Left kidney (tissue), 1 donor: ENCODE measurements at regions not wholly inside any gene's neighbourhood (a gene's known extent, or its start where the extent isn't known, plus 50 kb on each side); places are given as distances from the start of the nearest gene placed in this dataset.
A peak's percentile ranks its signal among the peaks of the same experiment; 100 is the strongest.
"Not testable (repeated sequence)": the region's sequence is repeated elsewhere in the genome, so short reads cannot be mapped to it uniquely, and the experiment has no call there.

ENCODE experiments used
- DNase-seq: peaks from one replicate; pipeline ENCODE4 v3.0.0-alpha.2; 2013

DNA sequence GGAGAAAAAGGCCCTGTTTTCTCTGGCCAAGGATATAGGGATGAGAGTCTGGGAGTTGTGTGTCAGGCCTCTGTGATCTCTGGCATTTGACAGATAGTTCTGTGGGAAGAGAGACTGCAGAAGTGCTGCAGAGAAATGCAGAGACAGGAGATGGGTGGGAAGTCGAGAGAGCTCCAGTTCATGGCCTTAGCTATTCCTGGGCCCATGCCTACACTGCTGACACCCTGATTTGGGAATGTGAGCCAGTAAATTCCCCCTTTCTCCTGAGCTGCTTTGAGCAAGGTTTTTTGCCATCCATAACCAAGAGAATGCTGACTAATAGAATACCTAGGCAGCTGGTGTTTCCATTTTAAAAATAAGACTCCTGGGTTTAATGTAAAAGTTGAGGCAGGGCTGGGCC, 59.3 kb downstream of the EBLN2 start:
- DNase-seq: no peak

DNA sequence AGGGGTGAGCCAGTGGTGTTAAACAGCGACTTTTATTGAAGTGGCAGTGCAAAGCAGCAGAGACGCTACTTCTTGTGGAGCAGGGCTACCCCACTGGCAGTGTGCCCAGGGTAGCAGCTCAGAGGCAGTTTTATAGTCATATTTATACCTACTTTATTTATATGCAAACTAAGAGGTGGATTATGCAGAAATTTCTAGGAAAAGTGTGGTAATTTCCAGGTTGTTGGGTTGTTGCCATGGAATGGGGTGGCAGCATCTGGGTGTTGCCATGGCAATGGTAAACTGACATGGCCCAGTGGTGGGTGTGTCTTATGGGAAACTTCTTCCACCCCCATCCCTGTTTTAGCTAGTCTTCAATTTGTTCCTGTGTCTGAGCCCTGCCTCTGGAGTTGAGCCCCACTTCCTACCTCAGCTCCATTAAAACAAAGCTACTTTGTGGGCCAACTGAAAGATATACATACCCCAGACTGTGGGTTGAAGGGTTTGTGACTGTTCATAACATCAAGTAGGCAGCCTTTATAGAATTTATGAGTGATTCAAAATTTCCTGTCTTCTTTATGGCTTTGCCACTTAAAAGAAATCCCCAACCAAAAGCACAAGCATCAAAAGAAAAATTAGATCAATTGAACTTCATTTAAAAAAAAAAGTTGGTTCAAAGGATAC, 60.3 kb downstream of the EBLN2 start:
- DNase-seq: no peak

DNA sequence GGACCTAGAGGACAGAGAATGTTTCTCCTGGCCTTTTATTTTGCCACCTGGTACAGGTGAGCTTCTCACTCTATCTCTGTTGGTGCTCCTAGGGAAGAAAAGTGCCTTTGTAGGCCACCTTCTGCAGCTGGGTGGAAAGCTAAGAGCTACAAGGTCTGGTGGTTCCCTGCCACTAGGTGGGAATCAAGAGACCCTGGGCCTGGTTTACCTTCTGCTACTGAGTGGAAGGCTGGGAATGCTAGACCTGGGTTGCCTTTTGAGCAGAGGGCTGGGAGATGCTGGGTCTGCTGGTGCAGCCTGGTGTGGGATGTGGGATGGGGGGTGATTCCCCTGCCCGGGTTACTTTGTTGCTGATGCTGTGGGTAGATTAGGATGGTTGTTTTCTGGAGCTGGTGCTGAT, 72.6 kb downstream of the EBLN2 start:
- DNase-seq: no peak

DNA sequence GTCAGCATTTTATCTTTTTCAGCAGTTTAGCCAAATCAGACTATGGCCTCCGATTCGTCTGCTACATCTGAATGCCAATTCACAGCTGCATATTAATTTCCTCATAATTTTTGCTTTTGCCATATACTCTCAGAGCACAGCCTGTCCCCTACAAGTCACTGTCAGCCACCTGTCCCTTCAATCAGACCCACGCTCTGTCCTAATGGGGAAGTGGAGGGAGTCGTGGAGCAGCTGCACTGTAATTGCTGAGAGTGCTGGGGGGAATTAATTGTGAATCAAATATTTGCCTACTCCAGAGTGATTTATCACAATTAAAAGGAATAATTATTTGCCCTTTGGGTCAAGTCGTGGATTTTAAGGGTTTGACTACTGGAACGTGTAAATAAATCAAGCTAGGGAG, 75.5 kb downstream of the EBLN2 start:
- no peak for DNase-seq

DNA sequence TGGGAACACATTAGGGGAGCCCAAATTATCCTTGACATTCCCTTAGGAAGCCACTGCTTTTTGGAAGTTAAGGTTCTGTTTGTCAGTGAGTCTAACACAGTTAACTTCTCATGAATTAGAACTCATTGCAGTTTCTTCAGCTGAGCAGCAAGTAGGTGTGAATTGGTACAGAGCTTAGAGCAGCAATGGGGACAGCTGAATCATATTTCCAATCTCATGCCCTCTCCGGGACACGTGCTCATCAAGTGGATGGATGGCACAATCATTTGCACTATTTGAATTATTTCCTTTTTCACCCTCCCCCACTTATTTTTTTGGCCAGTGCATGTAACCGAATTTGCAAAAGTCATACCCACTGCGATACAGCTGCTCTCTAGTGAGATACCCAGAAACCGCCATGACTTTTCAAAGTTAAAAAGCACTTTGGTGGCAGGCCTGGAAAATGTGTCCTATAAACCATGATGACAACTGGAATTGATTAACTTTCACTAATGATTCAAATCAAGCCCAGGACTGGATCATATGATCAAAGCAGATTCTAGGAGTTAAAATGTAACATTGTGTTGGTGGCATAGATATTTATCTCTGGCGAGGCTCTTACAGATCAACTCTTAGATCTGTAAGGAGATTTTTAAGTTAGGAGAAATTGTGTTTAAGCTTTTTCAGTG, 76.4 kb downstream of the EBLN2 start:
- DNase-seq: no peak

DNA sequence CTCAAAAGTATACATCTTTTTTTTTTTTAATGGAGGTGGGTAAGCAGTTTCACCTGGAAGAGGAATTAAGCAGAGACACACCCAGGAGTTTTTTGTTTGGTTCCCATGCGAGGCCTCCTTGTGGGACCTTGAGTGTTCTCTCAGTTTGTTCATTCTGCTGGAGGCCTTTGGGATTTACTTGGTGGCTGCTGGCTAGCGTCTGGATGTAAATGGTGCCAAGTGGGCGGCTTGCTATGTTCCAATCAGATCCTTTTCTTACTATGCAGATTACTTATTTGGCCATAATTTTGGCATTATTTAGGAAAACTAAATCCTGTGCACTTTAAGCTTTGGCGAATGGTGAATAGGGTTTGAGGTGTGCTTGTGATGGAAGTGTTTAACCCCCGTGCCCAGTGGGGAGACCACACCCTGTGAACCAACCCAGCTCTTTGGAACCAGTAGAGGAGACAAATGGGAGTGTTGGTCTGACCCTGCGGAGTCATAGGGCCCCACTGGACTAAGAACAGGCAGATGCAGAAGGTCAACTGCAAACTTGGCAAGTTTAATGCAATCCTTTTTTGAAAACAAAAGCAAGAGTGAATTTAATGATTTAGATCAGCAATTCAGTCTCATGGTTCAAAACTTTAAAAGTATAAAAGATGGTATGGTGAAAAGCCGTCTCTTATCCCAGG, 79.4 kb downstream of the EBLN2 start:
- DNase-seq: no peak

DNA sequence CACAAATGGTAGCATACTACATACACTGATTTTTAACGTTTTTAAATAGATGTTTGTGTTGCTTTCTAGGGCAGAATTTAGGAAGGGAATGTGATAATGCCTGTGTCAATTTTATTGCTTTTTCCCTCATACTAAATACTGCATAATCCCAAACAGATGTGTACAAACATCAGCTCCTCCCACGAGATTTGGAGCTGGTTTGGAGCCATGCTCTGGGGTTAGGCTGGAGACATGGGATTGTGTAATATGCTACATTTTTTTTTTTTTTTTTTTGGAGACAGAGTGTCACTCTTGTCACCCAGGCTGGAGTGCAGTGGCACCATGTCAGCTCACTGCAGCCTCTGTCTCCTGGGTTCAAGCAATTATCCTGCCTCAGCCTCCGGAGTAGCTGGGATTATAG, 80.1 kb downstream of the EBLN2 start:
- no peak for DNase-seq

DNA sequence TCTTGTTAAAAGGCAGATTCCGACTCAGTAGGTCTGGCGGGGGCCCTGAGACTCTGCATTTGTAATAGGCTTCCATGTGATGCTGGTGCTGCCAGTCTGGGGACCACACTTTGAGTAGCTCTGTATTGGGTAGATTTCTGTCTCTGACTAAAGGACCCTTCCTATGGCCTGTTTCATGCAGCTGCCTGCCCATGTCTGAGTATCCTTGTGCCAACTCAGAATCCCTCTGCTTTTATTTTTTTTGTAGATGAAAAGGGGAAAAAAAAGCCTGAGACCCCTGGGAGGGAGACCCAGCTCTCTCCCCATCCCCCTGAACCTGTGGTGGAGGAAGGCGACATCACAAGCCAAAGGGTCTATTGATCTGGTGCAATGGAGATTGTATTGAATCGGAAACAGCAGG, 81.9 kb downstream of the EBLN2 start:
- no peak for DNase-seq

DNA sequence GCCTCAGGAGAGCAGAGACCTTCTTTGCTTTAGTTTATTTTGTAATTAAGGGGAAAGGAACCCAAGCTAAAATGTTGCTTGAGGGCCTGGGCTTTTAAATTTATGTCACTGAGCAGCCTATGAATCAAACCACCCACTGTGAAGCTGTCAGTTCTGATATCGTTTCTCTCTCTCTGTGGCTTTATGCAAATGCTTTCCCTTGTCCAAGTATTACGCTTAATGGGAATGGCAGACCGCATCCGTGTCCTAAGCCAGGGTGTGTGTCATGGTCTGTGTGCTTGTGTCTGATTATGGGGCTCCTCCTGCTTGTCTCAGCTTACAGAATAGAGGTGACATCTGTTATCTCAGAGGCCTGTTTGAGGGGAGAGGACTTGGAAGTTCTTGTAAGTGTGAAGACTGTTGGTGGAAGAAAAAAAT, 82.4 kb downstream of the EBLN2 start:
- DNase-seq: peak; percentile 14

DNA sequence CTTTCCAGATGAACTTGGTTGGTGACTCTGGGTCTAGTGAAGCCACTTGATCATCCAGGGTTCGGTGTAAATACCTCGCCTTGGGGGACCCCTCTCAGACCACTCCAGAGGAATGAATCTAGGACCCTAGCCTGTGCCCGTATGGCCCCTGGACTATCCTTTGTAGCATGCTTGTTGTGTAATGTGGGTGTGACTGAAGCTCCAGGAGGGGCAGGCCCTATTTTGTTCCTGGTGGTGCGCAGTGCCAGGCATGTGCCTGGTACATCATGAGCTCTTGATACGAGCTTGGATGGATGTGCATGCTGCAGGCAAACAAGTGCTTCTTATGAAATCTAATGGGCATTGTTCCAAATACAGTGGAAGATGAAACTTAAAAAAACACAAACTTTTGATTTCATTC, 82.8 kb downstream of the EBLN2 start:
- no peak for DNase-seq

DNA sequence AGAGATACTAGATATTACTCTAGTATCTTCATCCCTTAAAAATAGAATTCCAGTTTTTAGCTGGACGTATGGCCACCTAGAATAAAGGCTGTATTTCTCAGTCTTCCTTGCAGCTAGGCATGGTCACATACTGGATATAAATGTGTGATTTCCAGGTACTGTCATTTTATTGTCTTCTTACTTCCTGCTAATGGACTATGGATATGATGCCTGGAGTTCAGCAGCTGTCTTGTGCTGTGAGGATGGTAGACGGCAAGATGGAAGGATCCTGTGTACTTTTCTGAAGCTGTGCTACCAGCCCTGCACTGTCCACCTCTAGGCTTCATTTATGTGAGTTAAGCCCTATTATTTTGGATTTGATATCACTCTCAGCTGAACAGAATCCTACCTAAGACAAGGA, 83.4 kb downstream of the EBLN2 start:
- no peak for DNase-seq

DNA sequence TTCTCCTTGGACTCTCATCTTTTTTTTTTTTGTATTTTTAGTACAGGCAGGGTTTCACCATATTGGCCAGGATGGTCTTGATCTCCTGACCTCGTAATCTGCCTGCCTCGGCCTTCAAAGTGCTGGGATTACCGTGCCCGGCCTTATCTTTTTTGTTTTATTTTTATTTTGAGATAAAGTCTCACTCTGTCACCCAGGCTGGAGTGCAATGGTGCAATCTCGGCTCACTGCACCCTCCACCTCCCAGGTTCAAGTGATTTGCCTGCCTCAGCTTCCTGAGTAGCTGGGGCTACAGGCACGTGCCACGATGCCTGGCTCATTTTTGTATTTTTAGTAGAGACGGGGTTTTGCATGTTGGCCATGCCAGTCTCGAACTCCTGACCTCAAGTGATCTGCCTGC, 86.0 kb downstream of the EBLN2 start:
- not testable (repeated sequence) for DNase-seq

DNA sequence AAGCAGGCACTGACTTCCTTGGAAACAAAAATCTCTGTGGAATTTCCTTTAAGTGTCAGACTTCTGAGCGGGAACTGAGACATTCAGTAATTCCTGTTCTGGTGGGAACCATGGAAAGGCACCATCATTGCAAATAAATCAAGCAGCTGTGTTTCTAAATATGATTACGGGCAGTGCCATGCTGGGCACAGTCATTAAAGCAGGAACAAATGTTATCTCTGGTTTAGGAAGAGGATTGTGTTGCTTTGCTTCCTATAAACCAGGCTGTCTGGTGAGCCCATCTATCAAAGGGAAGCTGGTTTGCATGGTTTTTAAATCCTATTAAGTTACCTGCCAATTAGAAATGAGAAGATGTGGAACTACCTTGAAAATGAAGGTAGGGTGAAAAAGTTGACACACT, 86.7 kb downstream of the EBLN2 start:
- DNase-seq: no peak

DNA sequence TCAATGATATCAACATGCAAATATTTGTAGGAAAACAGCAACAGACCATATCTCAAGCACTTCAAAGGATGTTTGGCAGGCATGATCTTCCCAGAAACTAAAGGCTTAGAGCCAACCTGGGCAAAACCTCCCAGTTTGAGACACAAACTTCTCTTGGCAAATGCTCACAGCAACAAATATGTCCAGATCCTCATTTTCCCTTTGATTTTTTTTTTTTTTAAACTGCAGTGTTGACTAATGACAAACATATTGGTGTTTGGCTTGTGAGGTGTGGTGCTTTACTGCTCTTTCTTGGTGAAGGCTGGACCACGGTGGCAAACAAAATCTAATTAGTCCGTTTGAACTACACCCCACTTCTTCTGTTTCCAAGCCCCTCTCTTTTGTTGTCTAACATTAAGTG, 87.2 kb downstream of the EBLN2 start:
- DNase-seq: no peak

DNA sequence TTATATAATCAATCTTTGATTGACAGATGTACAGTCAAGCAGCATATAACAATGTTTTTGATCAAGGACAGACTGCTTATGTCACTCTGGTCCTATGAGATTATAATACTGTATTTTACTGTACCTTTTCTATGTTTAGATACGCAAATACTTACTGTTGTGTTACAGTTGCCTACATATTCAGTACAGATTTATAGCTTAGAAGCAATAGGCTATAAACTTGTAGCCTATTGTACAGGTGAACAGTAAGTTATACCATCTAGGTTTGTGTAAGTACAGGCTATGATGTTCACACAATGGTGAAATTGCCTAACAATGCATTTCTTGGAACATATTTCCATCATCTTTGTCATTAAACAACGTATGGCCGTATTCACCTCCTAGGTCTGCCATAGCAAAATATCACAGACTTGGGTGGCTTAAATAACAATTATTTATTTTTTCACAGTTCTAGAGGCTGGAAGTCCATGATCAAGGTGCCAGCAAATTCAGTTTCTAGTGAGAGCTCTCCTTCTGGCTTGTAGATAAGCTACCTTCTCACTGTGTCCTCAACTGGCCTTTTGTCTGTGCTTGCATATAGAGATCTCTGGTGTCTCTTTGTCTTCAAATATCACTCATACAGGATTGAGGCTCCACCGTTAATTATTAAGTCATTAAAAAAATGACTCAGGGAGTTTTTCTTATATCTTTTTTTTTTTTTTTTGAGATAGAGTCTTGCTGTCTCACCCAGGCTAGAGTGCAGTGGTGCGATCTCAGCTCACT, 89.1 kb downstream of the EBLN2 start:
- DNase-seq: no peak

DNA sequence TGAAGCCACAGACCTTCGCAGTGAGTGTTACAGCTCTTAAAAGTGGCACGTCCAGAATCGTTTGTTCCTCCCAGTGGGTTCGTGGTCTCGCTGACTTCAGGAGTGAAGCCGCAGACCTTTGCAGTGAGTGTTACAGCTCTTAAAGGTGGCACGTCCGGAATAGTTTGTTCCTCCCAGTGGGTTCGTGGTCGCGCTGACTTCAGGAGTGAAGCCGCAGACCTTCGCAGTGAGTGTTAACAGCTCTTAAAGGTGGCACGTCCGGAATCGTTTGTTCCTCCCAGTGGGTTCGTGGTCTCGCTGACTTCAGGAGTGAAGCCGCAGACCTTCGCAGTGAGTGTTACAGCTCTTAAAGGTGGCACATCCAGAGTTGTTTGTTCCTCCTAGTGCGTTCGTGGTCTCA, 91.1 kb downstream of the EBLN2 start:
- not testable (repeated sequence) for DNase-seq

DNA sequence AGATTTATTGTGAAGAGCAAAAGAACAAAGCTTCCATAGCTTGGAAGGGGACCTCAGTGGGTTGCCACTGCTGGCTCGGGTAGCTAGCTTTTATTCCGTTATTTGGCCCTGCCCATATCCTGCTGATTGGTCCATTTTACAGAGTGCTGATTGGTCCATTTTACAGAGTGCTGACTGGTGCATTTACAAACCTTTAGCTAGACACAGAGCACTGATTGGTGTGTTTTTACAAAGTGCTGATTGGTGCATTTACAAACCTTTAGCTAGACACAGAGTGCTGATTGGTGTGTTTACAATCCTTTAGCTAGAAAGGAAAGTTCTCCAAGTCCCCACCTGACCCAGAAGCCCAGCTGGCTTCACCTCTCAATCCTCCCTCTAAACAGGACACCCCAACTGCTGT, 91.6 kb downstream of the EBLN2 start:
- not testable (repeated sequence) for DNase-seq

DNA sequence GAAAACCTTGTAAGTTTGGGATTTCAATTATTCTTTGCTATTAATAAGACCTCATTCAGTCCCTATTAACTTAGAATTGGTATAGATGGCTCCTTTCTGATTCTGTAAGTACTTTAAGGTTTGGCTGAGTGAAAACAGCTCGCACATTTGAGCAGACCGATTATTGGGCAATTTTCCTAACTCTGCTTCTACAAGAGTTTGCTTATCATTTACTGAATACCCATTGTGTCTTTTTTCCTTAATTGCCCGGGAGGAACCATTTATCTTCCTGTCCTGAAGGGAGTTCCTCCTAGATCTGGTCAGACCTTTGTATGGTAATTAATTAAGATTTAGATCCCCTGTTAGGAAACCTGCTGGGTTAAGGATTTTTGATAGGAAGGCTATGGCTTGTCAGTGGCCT, 92.8 kb downstream of the EBLN2 start:
- not testable (repeated sequence) for DNase-seq

DNA sequence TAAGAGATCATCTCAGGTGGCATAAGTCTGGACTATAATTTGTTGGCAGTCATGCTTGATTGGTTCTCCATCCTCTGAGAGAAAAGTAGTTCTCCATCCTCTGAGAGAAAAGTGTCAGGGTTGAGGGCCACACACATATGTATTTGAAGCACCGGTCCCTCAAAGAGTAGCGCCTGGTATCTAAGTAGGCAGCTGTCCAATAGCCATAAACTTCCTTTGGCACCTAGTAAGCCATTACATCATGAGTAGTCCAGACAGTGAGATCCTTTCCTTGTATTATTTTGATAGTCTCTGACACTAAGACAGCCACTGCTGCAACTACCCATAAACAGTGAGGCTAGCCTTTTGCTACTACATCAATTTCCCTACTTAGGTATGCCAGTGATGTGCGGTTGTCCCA, 94.0 kb downstream of the EBLN2 start:
- DNase-seq: not testable (repeated sequence)

DNA sequence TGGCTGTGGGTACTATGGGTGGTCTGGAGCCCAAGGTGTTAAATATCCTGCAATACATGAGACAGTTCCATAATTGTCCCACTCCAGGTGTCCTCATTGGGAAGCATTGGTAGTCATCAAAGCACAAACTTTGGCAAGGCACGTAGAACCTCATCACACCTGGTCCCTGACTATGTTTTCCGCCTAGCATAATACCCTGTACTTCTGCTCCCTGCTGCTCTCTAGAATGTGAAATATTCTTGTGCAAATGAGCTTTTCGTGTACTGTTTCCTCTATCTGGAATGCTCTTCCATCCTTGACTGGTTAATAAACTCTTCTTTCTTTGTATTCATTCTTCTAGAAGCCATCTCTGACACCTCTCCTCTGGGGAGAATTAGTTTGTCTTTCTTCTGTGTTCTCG, 103.2 kb downstream of the EBLN2 start:
- DNase-seq: no peak

DNA sequence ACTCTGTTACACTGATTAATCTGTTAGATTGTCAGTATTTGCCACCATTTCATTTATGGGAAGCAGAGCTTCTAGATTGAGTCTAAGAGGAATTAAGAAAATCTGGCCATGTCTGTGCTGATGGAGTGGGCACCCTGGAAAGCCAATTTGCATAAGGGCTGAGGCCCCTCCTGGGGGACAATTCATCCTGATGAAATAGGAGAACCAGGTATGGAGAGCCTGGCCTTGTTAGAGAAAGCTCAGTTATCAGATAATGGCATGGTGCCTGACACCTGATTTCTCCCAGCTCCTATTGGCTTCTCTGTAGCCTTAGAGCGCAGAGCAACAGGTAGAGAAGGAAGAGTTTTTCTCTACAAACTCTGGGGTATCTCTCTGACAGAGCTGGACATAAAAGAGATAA, 114.2 kb downstream of the EBLN2 start:
- no peak for DNase-seq

DNA sequence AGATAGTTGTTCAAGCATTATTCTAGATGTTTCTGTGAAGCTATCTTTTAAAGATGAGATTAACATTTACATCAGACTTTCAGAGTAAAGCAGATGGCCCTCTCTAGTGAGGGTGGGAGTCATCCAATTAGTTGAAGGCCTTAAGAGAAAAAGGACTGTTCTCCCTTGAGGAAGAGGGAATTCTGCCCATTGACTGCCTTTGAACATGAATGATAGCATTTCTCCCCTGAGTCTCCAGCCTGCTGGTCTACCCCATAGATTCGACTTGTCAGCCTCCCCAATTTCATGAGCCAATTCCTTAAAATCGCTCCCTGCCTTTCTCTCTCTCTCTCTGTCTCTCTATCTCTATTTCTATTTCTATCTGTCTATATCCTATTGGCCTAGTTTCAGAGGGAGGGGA, 115.5 kb downstream of the EBLN2 start:
- no peak for DNase-seq

DNA sequence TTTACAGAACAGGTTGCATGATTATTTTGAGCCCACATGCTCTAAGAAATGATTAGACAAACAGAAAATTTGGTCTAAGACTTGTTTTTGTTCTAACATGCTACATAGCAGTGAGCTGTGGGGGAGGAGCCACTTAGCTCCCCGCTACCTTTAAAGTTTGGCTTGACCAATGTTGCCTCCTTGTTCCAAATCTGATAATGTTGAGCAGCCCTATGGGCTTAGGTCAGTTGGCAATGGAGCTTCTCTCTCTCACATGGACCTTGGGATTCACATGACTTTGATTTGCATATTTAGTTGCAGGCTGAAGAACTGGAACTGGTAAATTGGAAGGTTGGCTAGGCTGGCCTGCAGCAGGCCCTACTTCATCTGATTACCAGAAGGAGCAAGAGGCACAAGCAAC, 116.4 kb downstream of the EBLN2 start:
- no peak for DNase-seq
